Activated CD8-positive, alpha-beta memory T cell treated with anti-CD3 and anti-CD28 coated beads, Interleukin-2, amount 50 U/mL, for 4 hours (primary cell): ENCODE measurements at regions not wholly inside any gene's neighbourhood (a gene's known extent, or its start where the extent isn't known, plus 50 kb on each side); places are given as distances from the start of the nearest gene placed in this dataset.

Experiments
- DNase-seq: peaks from one replicate; pipeline ENCODE4 v3.0.0-alpha.2; 2020

- DNase-seq: no peak
These were observed 67.0 kb upstream of the AMPD3 start for GRCh38 chr11:10388101-10388500.

GRCh38 chr11:10388574-10388973 is 66.5 kb upstream of the AMPD3 start:
- no peak for DNase-seq

GRCh38 chr11:10390375-10390774 is 64.7 kb upstream of the AMPD3 start:
- no peak for DNase-seq

GRCh38 chr11:10392095-10393079 is 62.7 kb upstream of the AMPD3 start:
- no peak for DNase-seq

GRCh38 chr11:10394229-10395101 is 60.6 kb upstream of the AMPD3 start:
- no peak for DNase-seq

- no peak for DNase-seq
These were observed 59.7 kb upstream of the AMPD3 start for GRCh38 chr11:10395166-10395897.

- DNase-seq: no peak
These were observed 58.3 kb upstream of the AMPD3 start for GRCh38 chr11:10396771-10397170.

GRCh38 chr11:10397226-10397987 is 57.7 kb upstream of the AMPD3 start:
- no peak for DNase-seq

GRCh38 chr11:10398525-10398924 is 56.5 kb upstream of the AMPD3 start:
- no peak for DNase-seq

- no peak for DNase-seq
These were observed 54.2 kb upstream of the AMPD3 start for GRCh38 chr11:10400856-10401255.

GRCh38 chr11:10401256-10401655 is 53.8 kb upstream of the AMPD3 start:
- DNase-seq: no peak

GRCh38 chr11:10401696-10402392 is 53.2 kb upstream of the AMPD3 start:
- no peak for DNase-seq
